NCI-H2107 treated with DMSO at 0.1 percent for 48 hours (cell line): ENCODE measurements at regions not wholly inside any gene's neighbourhood (a gene's known extent, or its start where the extent isn't known, plus 50 kb on each side); places are given as distances from the start of the nearest gene placed in this dataset.
"Not testable (repeated sequence)": the region's sequence is repeated elsewhere in the genome, so short reads cannot be mapped to it uniquely, and the experiment has no call there.

Experiments
- DNase-seq: peaks from one replicate; lab custom pipeline; 2025; ENCODE audit not compliant: unreplicated experiment; lab: John Stamatoyannopoulos, UW

GRCh38 chr4:108466936-108467902 lies 153.2 kb upstream of the RPL34 start:
- no peak for DNase-seq

GRCh38 chr4:108465886-108466500 lies 154.4 kb upstream of the RPL34 start:
- no peak for DNase-seq

GRCh38 chr4:108458681-108459080 lies 161.7 kb upstream of the RPL34 start:
- no peak for DNase-seq

DNA sequence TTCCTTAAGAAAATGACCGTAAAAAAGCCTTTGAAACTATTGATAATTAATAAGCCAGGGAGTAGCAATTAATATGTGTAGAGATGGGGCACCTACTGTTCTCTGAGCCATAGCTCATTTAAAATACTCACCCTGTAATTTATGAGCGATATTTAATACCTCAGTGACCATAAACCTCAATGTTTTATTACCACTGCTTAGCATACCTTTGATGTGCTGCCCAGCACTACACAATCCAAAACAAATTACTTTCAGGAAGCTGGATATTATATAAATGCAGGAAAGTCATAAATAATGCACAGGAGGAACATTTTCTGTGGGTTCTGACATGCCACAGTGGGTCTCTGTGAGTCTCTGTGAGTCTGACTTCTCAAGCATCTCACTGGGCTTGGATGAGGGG lies 166.1 kb upstream of the RPL34 start:
- no peak for DNase-seq

DNA sequence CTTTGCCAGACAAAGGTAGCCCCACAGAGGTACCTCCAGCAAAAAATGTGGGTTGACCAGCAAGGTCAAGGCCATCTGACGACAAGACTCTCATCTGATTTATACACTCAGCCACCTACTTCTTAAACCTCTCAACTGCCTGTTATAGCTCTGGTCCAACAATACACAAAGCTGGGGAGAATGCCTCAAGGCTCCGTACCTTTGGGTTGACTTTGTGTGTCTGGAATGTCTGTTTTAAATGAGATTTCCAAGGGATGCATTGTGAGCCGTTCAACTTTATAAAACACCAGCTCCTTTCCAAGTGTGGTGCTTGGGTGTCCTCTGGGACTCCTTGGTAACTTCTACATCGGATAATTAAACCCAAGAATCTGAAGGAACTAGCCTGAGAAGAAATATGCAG lies 167.0 kb upstream of the RPL34 start:
- no peak for DNase-seq

DNA sequence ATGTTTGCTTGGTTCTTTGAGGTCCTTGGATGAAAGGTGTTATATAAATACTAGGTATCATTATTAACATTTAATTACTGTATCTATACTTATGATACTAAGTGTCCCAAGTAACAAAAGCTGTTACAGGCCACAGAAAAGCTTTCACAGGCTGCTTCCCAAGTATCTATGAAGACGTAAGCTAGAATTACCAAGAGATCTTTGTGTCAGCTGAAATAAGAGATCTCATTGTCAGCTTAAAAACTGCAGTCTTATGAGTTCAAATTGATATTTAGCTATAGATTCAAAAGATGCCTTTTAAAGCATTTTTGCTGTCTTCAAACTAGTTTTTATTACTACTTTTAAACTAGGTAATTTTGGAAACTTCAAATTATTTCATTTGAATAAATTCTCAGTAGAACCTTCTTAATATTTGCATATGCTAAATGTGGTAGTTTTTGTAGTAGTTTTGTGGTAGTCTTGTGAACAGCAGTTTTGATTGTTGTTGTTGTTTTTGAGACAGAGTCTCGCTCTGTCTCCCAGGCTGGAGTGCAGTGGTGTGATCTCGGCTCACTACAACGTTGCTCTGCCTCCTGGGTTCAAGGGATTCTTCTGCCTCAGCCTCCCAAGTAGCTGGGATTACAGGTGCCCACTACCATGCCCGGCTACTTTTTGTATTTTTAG lies 170.0 kb upstream of the RPL34 start:
- DNase-seq, result no peak

DNA sequence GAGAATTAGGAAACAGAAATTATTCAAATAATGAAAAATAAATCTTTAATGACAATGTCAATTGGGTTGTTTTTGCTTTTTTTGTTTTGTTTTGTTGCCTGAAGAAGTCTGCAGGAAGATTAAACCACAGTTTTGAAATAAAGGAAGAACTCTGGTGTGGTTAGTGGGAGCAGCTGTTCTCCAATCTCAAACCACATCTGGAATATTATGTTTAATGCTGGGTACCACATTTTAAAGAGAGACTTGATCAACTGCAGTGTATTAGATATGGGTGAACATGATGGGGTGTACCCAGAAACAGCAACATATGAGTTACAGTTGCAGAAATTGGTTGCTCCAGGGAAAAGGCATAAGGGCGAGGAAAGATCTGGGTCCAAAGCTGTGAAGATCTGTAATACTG lies 171.2 kb upstream of the RPL34 start:
- DNase-seq, result no peak

DNA sequence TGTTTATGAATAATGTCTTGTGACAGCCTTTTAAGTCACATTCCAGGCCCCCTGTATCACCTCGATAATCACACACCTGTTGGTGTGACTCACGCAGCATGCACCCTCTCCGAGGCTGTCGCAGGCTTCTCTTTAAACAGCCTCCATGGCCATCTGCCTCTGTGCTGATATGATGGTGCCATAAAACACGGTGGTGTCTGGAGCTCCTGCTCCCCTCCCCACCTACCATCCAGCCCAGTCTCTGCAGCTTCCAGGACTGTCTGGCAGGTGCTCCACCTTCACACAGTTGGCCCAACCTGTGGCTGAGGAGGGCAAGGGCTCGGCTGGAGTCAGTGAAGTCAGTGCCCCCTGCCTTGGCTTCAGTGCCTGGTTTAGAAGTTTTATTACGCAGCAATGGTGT lies 173.8 kb upstream of the RPL34 start:
- DNase-seq, result no peak

GRCh38 chr4:108445716-108446115 lies 174.7 kb upstream of the RPL34 start:
- no peak for DNase-seq

- no peak for DNase-seq
Observed at GRCh38 chr4:108443585-108443984, 176.8 kb upstream of the RPL34 start.

- no peak for DNase-seq
Observed at GRCh38 chr4:108433832-108434231, 186.5 kb upstream of the RPL34 start.

- not testable (repeated sequence) for DNase-seq
Observed at GRCh38 chr4:108433394-108433793, 187.0 kb upstream of the RPL34 start.

DNA sequence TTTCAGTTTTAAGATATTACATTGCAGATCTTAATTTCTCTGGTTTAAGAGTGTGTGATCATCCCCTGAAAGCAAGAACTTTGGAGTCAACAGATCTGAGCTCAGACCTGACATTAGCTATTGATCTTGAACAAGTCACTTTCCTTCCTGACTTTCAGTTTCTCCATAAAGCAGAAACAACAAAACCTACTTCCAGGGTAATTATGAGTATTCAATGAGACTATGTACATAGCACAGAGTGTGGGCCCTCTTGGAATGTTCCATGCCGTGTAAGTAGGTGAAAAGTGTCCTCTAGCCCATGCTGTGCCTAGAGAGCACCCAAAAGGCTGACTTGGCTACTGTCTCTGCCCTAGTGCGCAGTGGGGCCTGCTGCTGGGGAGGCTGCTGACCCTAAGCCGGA lies 188.0 kb upstream of the RPL34 start:
- no peak for DNase-seq

GRCh38 chr4:108431986-108432385 lies 188.4 kb upstream of the RPL34 start:
- DNase-seq, result no peak

GRCh38 chr4:108430921-108431320 lies 189.5 kb upstream of the RPL34 start:
- DNase-seq, result no peak

- no peak for DNase-seq
Observed at GRCh38 chr4:108429662-108430061, 190.7 kb upstream of the RPL34 start.

GRCh38 chr4:108428923-108429322 lies 191.5 kb upstream of the RPL34 start:
- no peak for DNase-seq

DNA sequence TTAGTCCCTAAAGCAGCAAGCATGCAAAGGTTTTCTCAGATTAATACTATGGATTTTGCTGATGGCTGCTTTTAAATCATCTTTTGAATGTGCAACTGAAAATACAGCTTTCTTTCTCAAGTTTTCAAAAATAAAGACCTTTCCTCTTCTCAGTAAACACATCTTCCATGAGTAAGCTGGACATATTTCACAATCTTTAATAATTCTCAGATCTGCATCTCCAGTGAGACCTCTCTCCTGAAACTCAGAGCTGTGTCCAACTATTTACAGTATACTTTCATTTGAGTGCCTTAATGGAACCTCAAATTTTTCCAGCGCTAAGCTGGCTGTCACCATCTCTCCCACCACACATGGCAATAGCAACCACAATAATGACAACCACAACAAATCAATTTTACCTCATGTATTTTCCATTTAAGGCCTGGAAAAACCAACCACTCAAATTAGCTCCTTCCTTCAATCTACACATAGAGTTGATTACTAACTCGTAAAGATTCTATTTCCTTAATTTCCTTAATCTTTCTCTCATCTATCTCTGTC lies 192.4 kb upstream of the RPL34 start:
- no peak for DNase-seq

- DNase-seq, result no peak
Observed at GRCh38 chr4:108426493-108426892, 193.9 kb upstream of the RPL34 start.

GRCh38 chr4:108425988-108426387 lies 194.4 kb upstream of the RPL34 start:
- no peak for DNase-seq

- DNase-seq, result no peak
Observed at GRCh38 chr4:108417923-108418322, 202.5 kb upstream of the RPL34 start.

DNA sequence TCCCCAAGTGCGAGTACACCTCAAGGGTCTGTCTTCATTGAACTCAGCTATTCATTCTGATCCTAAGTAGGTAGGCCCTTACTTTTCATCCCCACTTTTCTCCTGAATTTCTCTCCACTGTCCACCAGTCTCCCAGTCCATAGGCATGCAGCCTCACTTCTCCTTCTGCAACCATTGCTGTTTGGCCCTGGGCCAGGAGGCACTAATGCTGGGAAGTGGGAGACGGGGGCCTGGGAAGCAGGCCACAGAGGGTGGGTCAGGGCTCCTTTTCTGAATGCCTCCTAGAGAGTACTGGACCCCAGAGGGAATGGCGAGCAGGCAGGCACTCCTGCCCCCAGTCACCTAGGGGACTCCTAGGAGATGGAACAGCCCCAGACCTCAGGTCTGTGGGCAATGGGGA lies 203.5 kb upstream of the RPL34 start:
- no peak for DNase-seq
